Stimulated activated CD4-positive, alpha-beta T cell treated with anti-CD3 and anti-CD28 coated beads, Interleukin-1b, Interleukin-23, amount 100 ng/mL, for 24 hours (primary cell): ENCODE measurements at regions not wholly inside any gene's neighbourhood (a gene's known extent, or its start where the extent isn't known, plus 50 kb on each side); places are given as distances from the start of the nearest gene placed in this dataset.
"Not testable (repeated sequence)": the region's sequence is repeated elsewhere in the genome, so short reads cannot be mapped to it uniquely, and the experiment has no call there.

Experiments
- DNase-seq, 4 experiments: peaks; one replicate each; pipeline ENCODE4 v3.0.0-alpha.2; 2020; ENCODE audit warnings: low read depth in 4 of 4, low spot score in 1 of 4

GRCh38 chr12:92235703-92236472, 90.2 kb upstream of the BTG1 start:
- DNase-seq = no peak

GRCh38 chr12:92234533-92234932, 88.9 kb upstream of the BTG1 start:
- DNase-seq = no peak

GRCh38 chr12:92233346-92234015, 87.8 kb upstream of the BTG1 start:
- no peak for DNase-seq

- DNase-seq = not testable (repeated sequence)
These were observed 86.8 kb upstream of the BTG1 start for GRCh38 chr12:92232371-92232932.

GRCh38 chr12:92231945-92232344, 86.3 kb upstream of the BTG1 start:
- DNase-seq = not testable (repeated sequence)

- not testable (repeated sequence) for DNase-seq
These were observed 85.9 kb upstream of the BTG1 start for GRCh38 chr12:92231532-92231931.

GRCh38 chr12:92229381-92229780, 83.7 kb upstream of the BTG1 start:
- no peak for DNase-seq

GRCh38 chr12:92226961-92227360, 81.3 kb upstream of the BTG1 start:
- no peak for DNase-seq

- no peak for DNase-seq
These were observed 80.5 kb upstream of the BTG1 start for GRCh38 chr12:92226071-92226661.

- no peak for DNase-seq
These were observed 79.2 kb upstream of the BTG1 start for GRCh38 chr12:92224685-92225331.

- no peak for DNase-seq
These were observed 77.8 kb upstream of the BTG1 start for GRCh38 chr12:92223481-92223880.

GRCh38 chr12:92221656-92222315, 76.1 kb upstream of the BTG1 start:
- DNase-seq = no peak

- DNase-seq = no peak
These were observed 72.9 kb upstream of the BTG1 start for GRCh38 chr12:92218394-92219077.

- no peak for DNase-seq
These were observed 70.4 kb upstream of the BTG1 start for GRCh38 chr12:92216092-92216491.

- no peak for DNase-seq
These were observed 69.7 kb upstream of the BTG1 start for GRCh38 chr12:92215358-92215757.

GRCh38 chr12:92213166-92213565, 67.5 kb upstream of the BTG1 start:
- no peak for DNase-seq

GRCh38 chr12:92210071-92210470, 64.4 kb upstream of the BTG1 start:
- DNase-seq = no peak

GRCh38 chr12:92208613-92209121, 63.0 kb upstream of the BTG1 start:
- DNase-seq = no peak

GRCh38 chr12:92206596-92206995, 61.0 kb upstream of the BTG1 start:
- no peak for DNase-seq

GRCh38 chr12:92206011-92206410, 60.4 kb upstream of the BTG1 start:
- DNase-seq = no peak
